Astrocyte (in vitro differentiated cells and primary cell): ENCODE measurements at regions not wholly inside any gene's neighbourhood (a gene's known extent, or its start where the extent isn't known, plus 50 kb on each side); places are given as distances from the start of the nearest gene placed in this dataset.

Source experiments
- DNase-seq: peaks from one replicate; pipeline ENCODE4 v3.0.0-alpha.2; 2010; ENCODE audit warnings: low read depth
- FAIRE-seq: peaks from 2 replicates; lab custom pipeline; 2011; peaks lifted over from hg19 to GRCh38; lab: Jason Lieb, UNC
- H2AFZ ChIP-seq: 2 replicates; pipeline ENCODE4 v1.6.0; 2012; ENCODE audit warnings: low read depth, low read length, inconsistent platforms
- H3K27ac ChIP-seq: 2 replicates; pipeline ENCODE4 v1.5.1; 2011; ENCODE audit warnings: low read depth, low read length, inconsistent platforms
- H3K27me3 ChIP-seq: 2 replicates; pipeline ENCODE4 v1.6.0; 2011; ENCODE audit warnings: low read length, inconsistent platforms; ENCODE audit not compliant: insufficient read depth
- H3K36me3 ChIP-seq: 2 replicates; pipeline ENCODE4 v1.5.1; 2011; ENCODE audit warnings: low read length, inconsistent platforms; ENCODE audit not compliant: insufficient read depth
- H3K4me1 ChIP-seq: 2 replicates; pipeline ENCODE4 v1.5.1; 2011; ENCODE audit warnings: low read length, inconsistent platforms; ENCODE audit not compliant: insufficient read depth
- H3K4me2 ChIP-seq: 2 replicates; pipeline ENCODE4 v1.6.0; 2012; ENCODE audit warnings: low read length, inconsistent platforms
- H3K4me3 ChIP-seq: 2 replicates; pipeline ENCODE4 v1.5.1; 2011; ENCODE audit warnings: low read depth, mild to moderate bottlenecking, low read length, inconsistent platforms; ENCODE audit not compliant: insufficient read depth
- H3K79me2 ChIP-seq: 2 replicates; pipeline ENCODE4 v1.6.0; 2012; ENCODE audit warnings: mild to moderate bottlenecking, low read length, inconsistent platforms; ENCODE audit not compliant: insufficient read depth
- H3K9ac ChIP-seq: 2 replicates; pipeline ENCODE4 v1.6.0; 2012; ENCODE audit warnings: mild to moderate bottlenecking, low read length, inconsistent platforms
- H3K9me3 ChIP-seq: 2 replicates; pipeline ENCODE4 v1.5.1; 2012; ENCODE audit warnings: low read depth, mild to moderate bottlenecking, low read length, inconsistent platforms; ENCODE audit not compliant: insufficient read depth
- H4K20me1 ChIP-seq: 2 replicates; pipeline ENCODE4 v1.6.0; 2012; ENCODE audit warnings: low read length, inconsistent platforms; ENCODE audit not compliant: insufficient read depth
- H3K27ac Mint-ChIP-seq: one replicate; pipeline ENCODE4 v1.8.0; 2021; ENCODE audit warnings: mild to moderate bottlenecking, mixed read lengths; ENCODE audit not compliant: unreplicated experiment
- H3K27me3 Mint-ChIP-seq: one replicate; pipeline ENCODE4 v1.8.0; 2021; ENCODE audit warnings: low read depth, mixed read lengths; ENCODE audit not compliant: unreplicated experiment
- H3K36me3 Mint-ChIP-seq: one replicate; pipeline ENCODE4 v1.8.0; 2021; ENCODE audit warnings: low read depth, mixed read lengths; ENCODE audit not compliant: unreplicated experiment
- H3K4me1 Mint-ChIP-seq: one replicate; pipeline ENCODE4 v1.8.0; 2021; ENCODE audit warnings: low read depth, mixed read lengths; ENCODE audit not compliant: unreplicated experiment
- H3K4me3 Mint-ChIP-seq: one replicate; pipeline ENCODE4 v1.8.0; 2021; ENCODE audit warnings: mild to moderate bottlenecking, moderate library complexity, mixed read lengths; ENCODE audit not compliant: unreplicated experiment
- H3K9me3 Mint-ChIP-seq: one replicate; pipeline ENCODE4 v1.8.0; 2021; ENCODE audit warnings: mild to moderate bottlenecking, mixed read lengths; ENCODE audit not compliant: unreplicated experiment
- CTCF ChIP-seq: IDR thresholded peaks from 2 replicates; pipeline ENCODE4 v1.5.1; 2011; ENCODE audit warnings: low read depth, mild to moderate bottlenecking, inconsistent platforms, low read length, moderate library complexity; ENCODE audit not compliant: insufficient read depth
- EZH2 ChIP-seq: IDR thresholded peaks from 2 replicates; pipeline ENCODE4 v1.6.1; 2012; ENCODE audit warnings: mild to moderate bottlenecking, low read length, inconsistent platforms; ENCODE audit not compliant: insufficient read depth

GRCh38 chr14:103217538-103217937 lies 94.3 kb downstream of the TNFAIP2 start:
- TF ChIP-seq EZH2 (no peak), CTCF (no peak)
- no peaks in the 10 kb centered on the region for H3K9me3 Mint-ChIP-seq
- DNase-seq (no peak), FAIRE-seq (no peak)
- no peaks in the 10 kb centered on the region for H3K4me1 Mint-ChIP-seq
- H3K36me3 Mint-ChIP-seq: peaks cover 2% of the 10 kb centered on the region
- peaks cover 53% of the 10 kb centered on the region for H3K27me3 Mint-ChIP-seq
- Histone ChIP-seq H3K36me3 (no peaks in the 10 kb centered on the region), H3K9me3 (peaks cover 5% of the 10 kb centered on the region), H3K9ac (no peak overlapping the region), H3K27ac (no peak overlapping the region), H3K4me1 (no peaks in the 10 kb centered on the region), H3K79me2 (no peaks in the 10 kb centered on the region), H4K20me1 (no peaks in the 10 kb centered on the region), H3K4me3 (no peak overlapping the region), H3K4me2 (no peak overlapping the region), H2AFZ (no peak overlapping the region), H3K27me3 (peaks cover 30% of the 10 kb centered on the region)
- no peak overlapping the region for H3K27ac Mint-ChIP-seq
- H3K4me3 Mint-ChIP-seq: no peak overlapping the region

- DNase-seq (no peak), FAIRE-seq (no peak)
- Histone ChIP-seq H3K4me2 (peak overlapping the region; percentile 70), H2AFZ (peak overlapping the region; percentile 56), H3K36me3 (no peaks in the 10 kb centered on the region), H3K27me3 (peaks cover 43% of the 10 kb centered on the region), H3K4me3 (peak overlapping the region; percentile 17), H3K4me1 (no peaks in the 10 kb centered on the region), H3K9me3 (peaks cover 5% of the 10 kb centered on the region), H3K27ac (no peak overlapping the region), H3K9ac (no peak overlapping the region), H4K20me1 (no peaks in the 10 kb centered on the region), H3K79me2 (no peaks in the 10 kb centered on the region)
- no peaks in the 10 kb centered on the region for H3K4me1 Mint-ChIP-seq
- peaks cover 53% of the 10 kb centered on the region for H3K27me3 Mint-ChIP-seq
- TF ChIP-seq EZH2: peak; percentile 62
- TF ChIP-seq CTCF: no peak
- H3K4me3 Mint-ChIP-seq: no peak overlapping the region
- H3K9me3 Mint-ChIP-seq: no peaks in the 10 kb centered on the region
- H3K36me3 Mint-ChIP-seq: no peaks in the 10 kb centered on the region
- no peak overlapping the region for H3K27ac Mint-ChIP-seq
Observed at GRCh38 chr14:103220134-103220981, 97.1 kb downstream of the TNFAIP2 start.
